ENCODE measurements at regions not wholly inside any gene's neighbourhood (a gene's known extent, or its start where the extent isn't known, plus 50 kb on each side); places are given as distances from the start of the nearest gene placed in this dataset.

- no peak for DNase-seq (ENCODE audit: low read depth)
- H3K4me3 ChIP-seq (ENCODE audit: low read depth, low read length) = no peak overlapping the region
- TF ChIP-seq MYC (IDR thresholded peaks at IDR 0.05; ENCODE audit: low read depth, low read length) (no peak), POLR2A (IDR thresholded peaks at IDR 0.05; ENCODE audit: extremely low read depth, insufficient read length) (no peak), MAX (IDR thresholded peaks at IDR 0.05; ENCODE audit: low read depth, low read length) (no peak), CTCF (IDR thresholded peaks at IDR 0.05; ENCODE audit: low read depth, low read length) (no peak)
These were observed 378.8 kb upstream of the REG3G start for GRCh38 chr2:78646533-78647364.

- no peak overlapping the region for H3K4me3 ChIP-seq (ENCODE audit: low read depth, low read length)
- no peak for DNase-seq (ENCODE audit: low read depth)
- no peak for TF ChIP-seq POLR2A (IDR thresholded peaks at IDR 0.05; ENCODE audit: extremely low read depth, insufficient read length)
- TF ChIP-seq MAX (IDR thresholded peaks at IDR 0.05; ENCODE audit: low read depth, low read length) = no peak
- no peak for TF ChIP-seq CTCF (IDR thresholded peaks at IDR 0.05; ENCODE audit: low read depth, low read length)
- no peak for TF ChIP-seq MYC (IDR thresholded peaks at IDR 0.05; ENCODE audit: low read depth, low read length)
These were observed 376.9 kb upstream of the REG3G start for GRCh38 chr2:78648558-78648957.

GRCh38 chr2:78654941-78655340 is 370.6 kb upstream of the REG3G start:
- no peak for DNase-seq (ENCODE audit: low read depth)

GRCh38 chr2:78676921-78677696 is 348.4 kb upstream of the REG3G start:
- H3K4me3 ChIP-seq (ENCODE audit: low read depth, low read length) = no peak overlapping the region
- peak; percentile 67 for DNase-seq (ENCODE audit: low read depth)

More at GRCh38 chr2:78654941-78655340, 370.6 kb upstream of the REG3G start:
- no peak for TF ChIP-seq CTCF (IDR thresholded peaks at IDR 0.05; ENCODE audit: low read depth, low read length)
- no peak for TF ChIP-seq MYC (IDR thresholded peaks at IDR 0.05; ENCODE audit: low read depth, low read length)
- no peak for TF ChIP-seq MAX (IDR thresholded peaks at IDR 0.05; ENCODE audit: low read depth, low read length)
- no peak for TF ChIP-seq POLR2A (IDR thresholded peaks at IDR 0.05; ENCODE audit: extremely low read depth, insufficient read length)
- no peak overlapping the region for H3K4me3 ChIP-seq (ENCODE audit: low read depth, low read length)

More at GRCh38 chr2:78676921-78677696, 348.4 kb upstream of the REG3G start:
- TF ChIP-seq MAX (IDR thresholded peaks at IDR 0.05; ENCODE audit: low read depth, low read length) (no peak), POLR2A (IDR thresholded peaks at IDR 0.05; ENCODE audit: extremely low read depth, insufficient read length) (no peak), MYC (IDR thresholded peaks at IDR 0.05; ENCODE audit: low read depth, low read length) (no peak), CTCF (IDR thresholded peaks at IDR 0.05; ENCODE audit: low read depth, low read length) (no peak)

Data from NB4 (cell line).